ENCODE measurements at regions not wholly inside any gene's neighbourhood (a gene's known extent, or its start where the extent isn't known, plus 50 kb on each side); places are given as distances from the start of the nearest gene placed in this dataset.
"Not testable (repeated sequence)": the region's sequence is repeated elsewhere in the genome, so short reads cannot be mapped to it uniquely, and the experiment has no call there.

- Mint-ChIP-seq H3K9me3 (peaks cover 17 to 22% of the 10 kb centered on the region in 2 donors), H3K27ac (no peak overlapping the region), H3K4me3 (no peak overlapping the region), H3K4me1 (no peaks in the 10 kb centered on the region), H3K27me3 (peaks cover 2% of the 10 kb centered on the region)
- no peak for ATAC-seq
- no peak for DNase-seq
These were observed 73.0 kb downstream of the GBP6 start for GRCh38 chr1:89436856-89437255.

- Mint-ChIP-seq H3K27me3 (peaks cover 12% of the 10 kb centered on the region), H3K9me3 (peaks cover 17 to 22% of the 10 kb centered on the region in 2 donors)
- not testable (repeated sequence) for H3K4me1 Mint-ChIP-seq, DNase-seq, H3K4me3 Mint-ChIP-seq, H3K27ac Mint-ChIP-seq, ATAC-seq
These were observed 74.4 kb downstream of the GBP6 start for GRCh38 chr1:89438301-89438700.

- no peak overlapping the region for H3K27ac Mint-ChIP-seq
- peaks cover 17 to 22% of the 10 kb centered on the region in 2 donors for H3K9me3 Mint-ChIP-seq
- H3K4me1 Mint-ChIP-seq, result no peaks in the 10 kb centered on the region
- ATAC-seq (no peak), DNase-seq (no peak)
- no peak overlapping the region for H3K4me3 Mint-ChIP-seq
- peaks cover 21% of the 10 kb centered on the region for H3K27me3 Mint-ChIP-seq
These were observed 77.1 kb downstream of the GBP6 start for GRCh38 chr1:89440911-89441310.

GRCh38 chr1:89444791-89445190, 79.8 kb upstream of the LRRC8B start:
- Mint-ChIP-seq H3K9me3 (peaks cover 7 to 9% of the 10 kb centered on the region in 2 donors), H3K27me3 (peaks cover 45% of the 10 kb centered on the region), H3K4me3 (no peak overlapping the region), H3K4me1 (no peaks in the 10 kb centered on the region), H3K27ac (no peak overlapping the region)
- DNase-seq, result no peak
- no peak for ATAC-seq

GRCh38 chr1:89451011-89451410, 73.6 kb upstream of the LRRC8B start:
- H3K4me3 Mint-ChIP-seq, result peak overlapping the region; percentile 70 to 80
- peak; percentile 92 for ATAC-seq

GRCh38 chr1:89453123-89453972, 71.3 kb upstream of the LRRC8B start:
- peaks cover 25% of the 10 kb centered on the region for H3K4me1 Mint-ChIP-seq
- no peak for ATAC-seq
- peaks cover 46% of the 10 kb centered on the region for H3K27me3 Mint-ChIP-seq
- no peak overlapping the region for H3K4me3 Mint-ChIP-seq
- no peak overlapping the region for H3K27ac Mint-ChIP-seq
- peaks cover 0 to 4% of the 10 kb centered on the region in 2 donors for H3K9me3 Mint-ChIP-seq
- DNase-seq, result no peak

More at GRCh38 chr1:89451011-89451410, 73.6 kb upstream of the LRRC8B start:
- peaks cover 0 to 4% of the 10 kb centered on the region in 2 donors for H3K9me3 Mint-ChIP-seq
- peak overlapping the region; percentile 81 to 94 for H3K27ac Mint-ChIP-seq
- DNase-seq, result peak; percentile 29 to 50
- peaks cover 41% of the 10 kb centered on the region for H3K27me3 Mint-ChIP-seq
- H3K4me1 Mint-ChIP-seq, result peaks cover 25% of the 10 kb centered on the region

- DNase-seq (peak; percentile 51 to 65), ATAC-seq (peak; percentile 64)
- peaks cover 25% of the 10 kb centered on the region for H3K4me1 Mint-ChIP-seq
- no peak overlapping the region for H3K4me3 Mint-ChIP-seq
- H3K27ac Mint-ChIP-seq, result no peak overlapping the region
- peaks cover 49% of the 10 kb centered on the region for H3K27me3 Mint-ChIP-seq
- H3K9me3 Mint-ChIP-seq, result no peaks in the 10 kb centered on the region
These were observed 69.6 kb upstream of the LRRC8B start for GRCh38 chr1:89454845-89455521.

- peaks cover 14% of the 10 kb centered on the region for H3K4me1 Mint-ChIP-seq
- peaks cover 70% of the 10 kb centered on the region for H3K27me3 Mint-ChIP-seq
- H3K9me3 Mint-ChIP-seq, result no peaks in the 10 kb centered on the region
- ATAC-seq, result no peak
- DNase-seq, result no peak
- no peak overlapping the region for H3K4me3 Mint-ChIP-seq
- H3K27ac Mint-ChIP-seq, result no peak overlapping the region
These were observed 67.6 kb upstream of the LRRC8B start for GRCh38 chr1:89457046-89457445.

GRCh38 chr1:89459081-89459480, 65.5 kb upstream of the LRRC8B start:
- H3K27ac Mint-ChIP-seq, result no peak overlapping the region
- no peak for DNase-seq
- no peaks in the 10 kb centered on the region for H3K9me3 Mint-ChIP-seq
- H3K27me3 Mint-ChIP-seq, result peaks cover 77% of the 10 kb centered on the region
- H3K4me1 Mint-ChIP-seq, result peaks cover 22% of the 10 kb centered on the region
- ATAC-seq, result no peak
- H3K4me3 Mint-ChIP-seq, result no peak overlapping the region

GRCh38 chr1:89460325-89460724, 64.3 kb upstream of the LRRC8B start:
- no peak for ATAC-seq
- no peak overlapping the region for H3K27ac Mint-ChIP-seq
- no peaks in the 10 kb centered on the region for H3K9me3 Mint-ChIP-seq
- DNase-seq, result no peak
- H3K4me1 Mint-ChIP-seq, result peaks cover 29% of the 10 kb centered on the region
- peaks cover 85% of the 10 kb centered on the region for H3K27me3 Mint-ChIP-seq
- H3K4me3 Mint-ChIP-seq, result no peak overlapping the region

- ATAC-seq, result no peak
- H3K27ac Mint-ChIP-seq, result no peak overlapping the region
- peaks cover 43% of the 10 kb centered on the region for H3K4me1 Mint-ChIP-seq
- DNase-seq, result no peak
- peaks cover 88% of the 10 kb centered on the region for H3K27me3 Mint-ChIP-seq
- no peaks in the 10 kb centered on the region for H3K9me3 Mint-ChIP-seq
- no peak overlapping the region for H3K4me3 Mint-ChIP-seq
These were observed 62.4 kb upstream of the LRRC8B start for GRCh38 chr1:89462250-89462649.

GRCh38 chr1:89464008-89464407, 60.6 kb upstream of the LRRC8B start:
- Mint-ChIP-seq H3K27ac (peak overlapping the region in 1 of 2 donors; percentile 87), H3K4me3 (peak overlapping the region in 1 of 2 donors; percentile 41), H3K27me3 (peaks cover 87% of the 10 kb centered on the region), H3K4me1 (peaks cover 43% of the 10 kb centered on the region), H3K9me3 (no peaks in the 10 kb centered on the region)
- ATAC-seq (peak; percentile 42), DNase-seq (peak; percentile 40 to 63)

GRCh38 chr1:89465201-89465600, 59.4 kb upstream of the LRRC8B start:
- peak; percentile 96 for ATAC-seq
- peaks cover 85% of the 10 kb centered on the region for H3K27me3 Mint-ChIP-seq
- H3K4me1 Mint-ChIP-seq, result peaks cover 43% of the 10 kb centered on the region
- H3K27ac Mint-ChIP-seq, result peak overlapping the region in 1 of 2 donors; percentile 55
- H3K4me3 Mint-ChIP-seq, result peak overlapping the region; percentile 0 to 49
- peak; percentile 41 to 69 for DNase-seq
- H3K9me3 Mint-ChIP-seq, result no peaks in the 10 kb centered on the region

GRCh38 chr1:89466307-89466930, 58.2 kb upstream of the LRRC8B start:
- Mint-ChIP-seq H3K4me3 (no peak overlapping the region), H3K9me3 (no peaks in the 10 kb centered on the region), H3K27ac (peak overlapping the region in 1 of 2 donors; percentile 3), H3K4me1 (peaks cover 37% of the 10 kb centered on the region), H3K27me3 (peaks cover 72% of the 10 kb centered on the region)
- ATAC-seq (no peak), DNase-seq (no peak)

- H3K9me3 Mint-ChIP-seq, result peaks cover 19 to 30% of the 10 kb centered on the region in 2 donors
- no peak overlapping the region for H3K4me3 Mint-ChIP-seq
- DNase-seq, result no peak
- no peak for ATAC-seq
- H3K4me1 Mint-ChIP-seq, result no peaks in the 10 kb centered on the region
- peaks cover 35% of the 10 kb centered on the region for H3K27me3 Mint-ChIP-seq
- H3K27ac Mint-ChIP-seq, result no peak overlapping the region
These were observed 52.4 kb upstream of the LRRC8B start for GRCh38 chr1:89472253-89472652.
